ENCODE measurements at regions not wholly inside any gene's neighbourhood (a gene's known extent, or its start where the extent isn't known, plus 50 kb on each side); places are given as distances from the start of the nearest gene placed in this dataset.

DNA sequence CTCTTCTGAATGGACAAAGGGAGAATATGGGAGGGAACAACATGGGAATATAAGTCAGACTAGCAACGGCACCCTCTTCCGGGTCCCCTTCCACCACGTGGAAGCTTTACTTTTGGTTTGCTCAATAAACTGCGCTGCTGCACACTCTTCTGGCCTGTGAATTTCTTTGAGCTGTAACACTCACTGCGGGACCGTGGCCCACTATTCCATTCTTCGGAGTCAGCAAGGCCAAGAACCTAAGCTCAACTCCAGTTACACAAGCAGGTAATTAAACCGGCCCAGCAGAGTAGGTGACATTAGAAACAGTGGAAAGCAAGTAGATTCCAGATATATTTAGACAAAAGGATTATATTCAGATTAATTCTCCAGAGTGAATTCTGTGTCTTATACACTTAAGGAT, 697.4 kb upstream of the NXPH2 start:
- H3K9me3 ChIP-seq (ENCODE audit: insufficient read depth, low read length, severe bottlenecking): no peaks in the 10 kb centered on the region
- H3K9ac ChIP-seq (ENCODE audit: low read depth, low read length): no peak overlapping the region
- ATAC-seq (ENCODE audit: insufficient read depth, low read depth) (no peak), DNase-seq (no peak)
- H3K4me1 ChIP-seq (ENCODE audit: insufficient read depth, low read length): no peaks in the 10 kb centered on the region
- no peaks in the 10 kb centered on the region for H3K27me3 ChIP-seq (ENCODE audit: insufficient read depth, low read length, poor library complexity)
- no peak overlapping the region for H3K27ac ChIP-seq (ENCODE audit: low read length)
- no peak overlapping the region for H3K4me2 ChIP-seq (ENCODE audit: insufficient read depth, low read length)
- H2AFZ ChIP-seq (ENCODE audit: low read depth, low read length): no peak overlapping the region
- no peaks in the 10 kb centered on the region for H4K20me1 ChIP-seq (ENCODE audit: insufficient read depth, low read length)
- TF ChIP-seq, protein P1, sequence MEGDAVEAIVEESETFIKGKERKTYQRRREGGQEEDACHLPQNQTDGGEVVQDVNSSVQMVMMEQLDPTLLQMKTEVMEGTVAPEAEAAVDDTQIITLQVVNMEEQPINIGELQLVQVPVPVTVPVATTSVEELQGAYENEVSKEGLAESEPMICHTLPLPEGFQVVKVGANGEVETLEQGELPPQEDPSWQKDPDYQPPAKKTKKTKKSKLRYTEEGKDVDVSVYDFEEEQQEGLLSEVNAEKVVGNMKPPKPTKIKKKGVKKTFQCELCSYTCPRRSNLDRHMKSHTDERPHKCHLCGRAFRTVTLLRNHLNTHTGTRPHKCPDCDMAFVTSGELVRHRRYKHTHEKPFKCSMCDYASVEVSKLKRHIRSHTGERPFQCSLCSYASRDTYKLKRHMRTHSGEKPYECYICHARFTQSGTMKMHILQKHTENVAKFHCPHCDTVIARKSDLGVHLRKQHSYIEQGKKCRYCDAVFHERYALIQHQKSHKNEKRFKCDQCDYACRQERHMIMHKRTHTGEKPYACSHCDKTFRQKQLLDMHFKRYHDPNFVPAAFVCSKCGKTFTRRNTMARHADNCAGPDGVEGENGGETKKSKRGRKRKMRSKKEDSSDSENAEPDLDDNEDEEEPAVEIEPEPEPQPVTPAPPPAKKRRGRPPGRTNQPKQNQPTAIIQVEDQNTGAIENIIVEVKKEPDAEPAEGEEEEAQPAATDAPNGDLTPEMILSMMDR (IDR thresholded peaks at IDR 0.05; ENCODE audit: borderline replicate concordance, extremely low read depth, low read length, poor library complexity, severe bottlenecking): no peak
- TF ChIP-seq EZH2 (IDR thresholded peaks at IDR 0.05; ENCODE audit: borderline replicate concordance, low read depth, low read length, severe bottlenecking): no peak
- H3K36me3 ChIP-seq (ENCODE audit: insufficient read depth, low read length): no peaks in the 10 kb centered on the region
- H3K79me2 ChIP-seq (ENCODE audit: insufficient read depth, low read length): no peaks in the 10 kb centered on the region
- H3K4me3 ChIP-seq (ENCODE audit: low read depth in 1 of 2, low read length in 2 of 2): no peak overlapping the region

GRCh38 chr2:139469985-139470384, 689.8 kb upstream of the NXPH2 start:
- no peaks in the 10 kb centered on the region for H4K20me1 ChIP-seq (ENCODE audit: insufficient read depth, low read length)

DNA sequence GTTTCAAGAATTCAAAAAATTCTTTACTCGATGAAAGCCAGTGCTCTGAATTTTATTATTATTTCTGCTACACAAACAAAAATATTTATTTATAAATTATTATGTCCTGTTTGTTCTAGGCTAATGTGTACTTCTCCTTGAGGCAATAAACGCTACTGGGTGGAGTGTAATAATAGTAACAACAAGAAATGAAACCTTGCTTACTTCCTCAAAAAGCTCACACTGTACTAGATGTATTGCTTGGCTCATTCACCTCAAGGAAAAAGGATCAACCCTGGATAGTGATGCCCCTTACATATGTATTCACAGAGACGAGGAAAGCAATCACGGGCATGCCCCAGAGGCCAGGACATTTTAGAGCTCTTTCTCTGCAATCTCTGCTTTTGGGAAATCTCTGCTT, 685.6 kb upstream of the NXPH2 start:
- Histone ChIP-seq H3K79me2 (ENCODE audit: insufficient read depth, low read length) (no peaks in the 10 kb centered on the region), H4K20me1 (ENCODE audit: insufficient read depth, low read length) (no peaks in the 10 kb centered on the region), H3K4me2 (ENCODE audit: insufficient read depth, low read length) (no peak overlapping the region), H2AFZ (ENCODE audit: low read depth, low read length) (no peak overlapping the region), H3K4me1 (ENCODE audit: insufficient read depth, low read length) (no peaks in the 10 kb centered on the region), H3K27ac (ENCODE audit: low read length) (no peak overlapping the region), H3K9me3 (ENCODE audit: insufficient read depth, low read length, severe bottlenecking) (no peaks in the 10 kb centered on the region), H3K4me3 (ENCODE audit: low read depth in 1 of 2, low read length in 2 of 2) (no peak overlapping the region), H3K36me3 (ENCODE audit: insufficient read depth, low read length) (no peaks in the 10 kb centered on the region), H3K27me3 (ENCODE audit: insufficient read depth, low read length, poor library complexity) (no peaks in the 10 kb centered on the region), H3K9ac (ENCODE audit: low read depth, low read length) (no peak overlapping the region)
- ATAC-seq (ENCODE audit: insufficient read depth, low read depth): no peak
- TF ChIP-seq, protein P1 (IDR thresholded peaks at IDR 0.05; ENCODE audit: borderline replicate concordance, extremely low read depth, low read length, poor library complexity, severe bottlenecking): no peak
- no peak for TF ChIP-seq EZH2 (IDR thresholded peaks at IDR 0.05; ENCODE audit: borderline replicate concordance, low read depth, low read length, severe bottlenecking)
- no peak for DNase-seq

More at GRCh38 chr2:139469985-139470384, 689.8 kb upstream of the NXPH2 start:
- Histone ChIP-seq H3K4me2 (ENCODE audit: insufficient read depth, low read length) (no peak overlapping the region), H2AFZ (ENCODE audit: low read depth, low read length) (no peak overlapping the region), H3K4me3 (ENCODE audit: low read depth in 1 of 2, low read length in 2 of 2) (no peak overlapping the region), H3K27ac (ENCODE audit: low read length) (no peak overlapping the region), H3K9ac (ENCODE audit: low read depth, low read length) (no peak overlapping the region), H3K9me3 (ENCODE audit: insufficient read depth, low read length, severe bottlenecking) (no peaks in the 10 kb centered on the region), H3K79me2 (ENCODE audit: insufficient read depth, low read length) (no peaks in the 10 kb centered on the region), H3K27me3 (ENCODE audit: insufficient read depth, low read length, poor library complexity) (no peaks in the 10 kb centered on the region), H3K4me1 (ENCODE audit: insufficient read depth, low read length) (no peaks in the 10 kb centered on the region), H3K36me3 (ENCODE audit: insufficient read depth, low read length) (no peaks in the 10 kb centered on the region)
- DNase-seq (no peak), ATAC-seq (ENCODE audit: insufficient read depth, low read depth) (no peak)
- no peak for TF ChIP-seq EZH2 (IDR thresholded peaks at IDR 0.05; ENCODE audit: borderline replicate concordance, low read depth, low read length, severe bottlenecking)
- TF ChIP-seq, protein P1 (IDR thresholded peaks at IDR 0.05; ENCODE audit: borderline replicate concordance, extremely low read depth, low read length, poor library complexity, severe bottlenecking): no peak

- TF ChIP-seq EZH2 (IDR thresholded peaks at IDR 0.05; ENCODE audit: borderline replicate concordance, low read depth, low read length, severe bottlenecking): no peak
- Histone ChIP-seq H3K27me3 (ENCODE audit: insufficient read depth, low read length, poor library complexity) (no peaks in the 10 kb centered on the region), H4K20me1 (ENCODE audit: insufficient read depth, low read length) (no peaks in the 10 kb centered on the region), H3K4me2 (ENCODE audit: insufficient read depth, low read length) (no peak overlapping the region), H3K4me3 (ENCODE audit: low read depth in 1 of 2, low read length in 2 of 2) (no peak overlapping the region), H3K9ac (ENCODE audit: low read depth, low read length) (no peak overlapping the region), H3K36me3 (ENCODE audit: insufficient read depth, low read length) (no peaks in the 10 kb centered on the region), H3K4me1 (ENCODE audit: insufficient read depth, low read length) (no peaks in the 10 kb centered on the region), H3K27ac (ENCODE audit: low read length) (no peak overlapping the region), H3K9me3 (ENCODE audit: insufficient read depth, low read length, severe bottlenecking) (no peaks in the 10 kb centered on the region), H3K79me2 (ENCODE audit: insufficient read depth, low read length) (no peaks in the 10 kb centered on the region), H2AFZ (ENCODE audit: low read depth, low read length) (no peak overlapping the region)
- DNase-seq (no peak), ATAC-seq (ENCODE audit: insufficient read depth, low read depth) (no peak)
Measured at GRCh38 chr2:139457873-139458272, 677.7 kb upstream of the NXPH2 start.

Measured in DND-41 (cell line).